ENCODE measurements at regions not wholly inside any gene's neighbourhood (a gene's known extent, or its start where the extent isn't known, plus 50 kb on each side); places are given as distances from the start of the nearest gene placed in this dataset.

- TF ChIP-seq CTCF (IDR thresholded peaks at IDR 0.05), result no peak
- TF ChIP-seq POLR2A (IDR thresholded peaks at IDR 0.05), result no peak
- TF ChIP-seq POLR2AphosphoS5 (IDR thresholded peaks at IDR 0.05; ENCODE audit: insufficient read depth in 1 of 2, low read depth in 1 of 2), result no peak
These were observed 596.3 kb upstream of the TENM3 start for GRCh38 chr4:181646864-181647263.

Data from vagina (tissue), 2 donors.